Ovary (tissue), 7 donors: ENCODE measurements at regions not wholly inside any gene's neighbourhood (a gene's known extent, or its start where the extent isn't known, plus 50 kb on each side); places are given as distances from the start of the nearest gene placed in this dataset.

ENCODE experiments used
- DNase-seq, 5 donors: peaks; one replicate each; pipeline ENCODE4 v3.0.0-alpha.2; 2019 to 2020
- H3K27ac ChIP-seq, 2 donors: fragments of 200-600 bp; one replicate each; pipeline versions ENCODE4 v1.5.1 to v1.8.0; 2019 to 2022
- H3K27me3 ChIP-seq: fragments of 200-600 bp; one replicate; pipeline ENCODE4 v1.8.0; 2022
- H3K36me3 ChIP-seq: fragments of 200-600 bp; sonication (generic); one replicate; pipeline ENCODE4 v1.5.1; 2019
- H3K4me1 ChIP-seq: one replicate; pipeline ENCODE4 v1.8.1; 2013; ENCODE audit warnings: mild to moderate bottlenecking, moderate library complexity; ENCODE audit not compliant: insufficient read depth
- H3K4me3 ChIP-seq: fragments of 200-600 bp; sonication (generic); one replicate; pipeline ENCODE4 v1.5.1; 2017
- H3K9me3 ChIP-seq, 2 donors: fragments of 200-600 bp in 1 of 2; sonication (generic) in 1 of 2; one replicate each; pipeline versions ENCODE4 v1.5.1 to v1.8.1; 2013 to 2019; ENCODE audit warnings: mild to moderate bottlenecking in 1 of 2, moderate library complexity in 1 of 2
- EP300 ChIP-seq: sonication (generic); formaldehyde crosslinking; IDR thresholded peaks from one replicate; pipeline ENCODE4 v1.6.1; 2017; ENCODE audit warnings: antibody characterized with exemption
- POLR2A ChIP-seq: fragments of 450-650 bp; IDR thresholded peaks from one replicate; pipeline ENCODE4 v1.6.1; 2017; ENCODE audit warnings: antibody characterized with exemption, mild to moderate bottlenecking, moderate library complexity
- WGBS, 3 donors: extraction: QIAGEN DNeasy Blood & Tissue Kit in 1 of 3; methylation state at CpG; one replicate each; pipeline versions ENCODE4 v1.1.5 to v1.1.7; 2013 to 2017; 5-methylcytosine and 5-hydroxymethylcytosine counted together
- intact Hi-C, 4 donors: fragments of 100-400 bp; cut with DNase I; formaldehyde crosslinking; loops; one replicate each; pipeline versions ENCODE4 v1.11.0 to v1.15.1; 2022 to 2023
- TF ChIP-seq, protein P1 (sequence below), 3 donors: fragments of 450-650 bp in 2 of 3; fragments of 200-600 bp in 1 of 3; IDR thresholded peaks; one replicate each; pipeline versions ENCODE4 v1.5.1 to v1.8.0; 2016 to 2022; ENCODE audit warnings: antibody characterized with exemption in 3 of 3, mild to moderate bottlenecking in 1 of 3
- donor health status: DM: no; HTN: no; CAD: no; lungs with moderate emphysema.
- donor health status: DM: no; HTN: no; CAD: no.
- donor health status: Bipolar disorder and iron deficiency.
- donor health status: DM: no; HTN: no; CAD: no.
- donor health status: DM: yes; HTN: yes; CAD: no.

DNA sequence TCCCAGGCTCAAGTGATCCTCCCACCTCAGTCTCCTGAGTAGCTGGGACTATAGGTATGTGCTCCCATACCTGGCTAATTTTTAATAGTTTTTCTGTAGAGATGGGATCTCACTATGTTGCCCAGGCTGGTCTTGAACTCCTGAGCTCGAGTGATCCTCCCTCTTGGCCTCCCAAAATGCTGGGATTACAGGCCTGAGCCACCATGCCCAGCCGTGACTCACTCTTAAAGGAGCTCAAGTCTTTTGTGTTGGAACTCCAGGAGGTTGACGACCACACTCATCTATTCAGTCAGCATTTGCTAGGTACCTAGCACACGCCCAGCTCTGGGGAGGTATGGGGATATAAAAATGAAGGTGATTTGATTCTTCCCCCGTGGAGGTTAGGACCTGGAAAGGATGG lies 62.8 kb downstream of the UTRN start:
- WGBS, 3 donors, result 91 to 94% (median 93%) methylated on average over 5 of the region's 5 CpGs
- Histone ChIP-seq H3K4me1 (peaks cover 8% of the 10 kb centered on the region), H3K27me3 (no peaks in the 10 kb centered on the region), H3K4me3 (no peak overlapping the region), H3K27ac (no peak overlapping the region), H3K36me3 (no peaks in the 10 kb centered on the region), H3K9me3 (no peaks in the 10 kb centered on the region)
- TF ChIP-seq, protein P1, sequence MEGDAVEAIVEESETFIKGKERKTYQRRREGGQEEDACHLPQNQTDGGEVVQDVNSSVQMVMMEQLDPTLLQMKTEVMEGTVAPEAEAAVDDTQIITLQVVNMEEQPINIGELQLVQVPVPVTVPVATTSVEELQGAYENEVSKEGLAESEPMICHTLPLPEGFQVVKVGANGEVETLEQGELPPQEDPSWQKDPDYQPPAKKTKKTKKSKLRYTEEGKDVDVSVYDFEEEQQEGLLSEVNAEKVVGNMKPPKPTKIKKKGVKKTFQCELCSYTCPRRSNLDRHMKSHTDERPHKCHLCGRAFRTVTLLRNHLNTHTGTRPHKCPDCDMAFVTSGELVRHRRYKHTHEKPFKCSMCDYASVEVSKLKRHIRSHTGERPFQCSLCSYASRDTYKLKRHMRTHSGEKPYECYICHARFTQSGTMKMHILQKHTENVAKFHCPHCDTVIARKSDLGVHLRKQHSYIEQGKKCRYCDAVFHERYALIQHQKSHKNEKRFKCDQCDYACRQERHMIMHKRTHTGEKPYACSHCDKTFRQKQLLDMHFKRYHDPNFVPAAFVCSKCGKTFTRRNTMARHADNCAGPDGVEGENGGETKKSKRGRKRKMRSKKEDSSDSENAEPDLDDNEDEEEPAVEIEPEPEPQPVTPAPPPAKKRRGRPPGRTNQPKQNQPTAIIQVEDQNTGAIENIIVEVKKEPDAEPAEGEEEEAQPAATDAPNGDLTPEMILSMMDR (IDR thresholded peaks at IDR 0.05), result no peak
- TF ChIP-seq EP300 (no peak), POLR2A (no peak)
- intact Hi-C loops, result no loop called here
- DNase-seq, result no peak

DNA sequence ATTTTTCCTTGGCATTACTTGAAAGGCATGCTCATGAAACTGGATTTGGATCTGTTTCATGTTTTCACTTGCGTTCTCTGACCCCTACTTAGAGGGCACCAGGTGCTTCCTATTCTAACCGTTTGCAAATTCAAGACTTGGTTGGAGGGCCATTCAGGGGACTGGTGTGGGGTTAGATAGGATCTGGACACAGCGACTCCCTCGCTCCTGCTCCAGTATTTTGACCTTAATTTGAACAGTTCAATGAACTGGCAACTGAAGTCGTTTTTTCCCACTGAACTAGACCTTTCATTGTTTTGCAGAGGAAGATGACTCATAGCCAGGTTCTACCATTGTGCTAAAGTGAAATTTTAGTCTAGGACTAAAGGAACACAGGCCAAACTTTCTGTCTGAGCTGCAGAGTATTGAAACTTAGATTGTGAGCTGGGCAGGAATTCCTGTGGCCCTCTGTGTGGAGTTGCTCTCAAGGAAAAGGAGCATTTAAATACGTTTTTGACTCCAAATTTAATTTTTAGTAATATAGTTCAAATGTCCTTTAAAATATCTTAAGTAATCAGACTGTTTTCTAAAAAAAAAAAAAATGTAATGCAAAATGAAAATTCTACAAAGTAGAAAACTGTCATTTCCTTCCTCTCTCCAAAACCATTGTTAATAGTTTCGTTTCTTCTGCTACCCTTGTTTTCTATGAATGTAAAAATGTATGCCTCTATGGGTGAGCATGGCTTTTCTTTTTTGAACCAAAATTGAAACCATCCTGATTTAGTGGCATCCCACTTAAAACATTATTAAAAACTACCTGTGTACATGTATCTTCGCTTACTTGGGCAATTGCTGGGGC lies 64.8 kb downstream of the UTRN start:
- Histone ChIP-seq H3K27ac (no peak overlapping the region), H3K4me3 (no peak overlapping the region), H3K4me1 (peaks cover 8% of the 10 kb centered on the region), H3K27me3 (no peaks in the 10 kb centered on the region), H3K36me3 (no peaks in the 10 kb centered on the region), H3K9me3 (no peaks in the 10 kb centered on the region)
- intact Hi-C loops, result no loop called here
- no peak for DNase-seq
- TF ChIP-seq EP300 (no peak), POLR2A (no peak)
- TF ChIP-seq, protein P1 (IDR thresholded peaks at IDR 0.05), result no peak
- 23 to 29% (median 25%) methylated on average over 8 of the region's 8 CpGs for WGBS, 3 donors

DNA sequence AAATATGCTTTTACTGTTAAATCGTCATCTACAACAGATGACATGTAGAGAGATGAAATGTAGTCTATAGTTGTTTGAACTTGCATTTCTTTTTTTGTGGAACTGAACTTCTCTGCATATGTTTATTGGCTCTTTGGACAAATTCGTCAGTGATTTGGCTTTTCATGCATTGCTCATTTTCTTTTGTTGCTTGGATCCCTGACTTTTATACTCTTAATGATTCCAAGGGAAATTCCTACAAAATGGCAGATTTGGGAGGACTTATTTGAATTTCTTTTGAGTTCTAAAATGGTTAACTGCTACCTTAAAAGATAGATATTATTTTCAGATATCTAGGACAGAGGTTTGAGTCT lies 65.4 kb downstream of the UTRN start:
- Histone ChIP-seq H3K4me1 (peaks cover 8% of the 10 kb centered on the region), H3K36me3 (no peaks in the 10 kb centered on the region), H3K4me3 (no peak overlapping the region), H3K27ac (no peak overlapping the region), H3K9me3 (no peaks in the 10 kb centered on the region), H3K27me3 (no peaks in the 10 kb centered on the region)
- intact Hi-C loops, result no loop called here
- WGBS, 3 donors, result 51 to 81% (median 80%) methylated on average over 2 of the region's 2 CpGs
- no peak for DNase-seq
- TF ChIP-seq, protein P1 (IDR thresholded peaks at IDR 0.05), result no peak
- TF ChIP-seq EP300 (no peak), POLR2A (no peak)

DNA sequence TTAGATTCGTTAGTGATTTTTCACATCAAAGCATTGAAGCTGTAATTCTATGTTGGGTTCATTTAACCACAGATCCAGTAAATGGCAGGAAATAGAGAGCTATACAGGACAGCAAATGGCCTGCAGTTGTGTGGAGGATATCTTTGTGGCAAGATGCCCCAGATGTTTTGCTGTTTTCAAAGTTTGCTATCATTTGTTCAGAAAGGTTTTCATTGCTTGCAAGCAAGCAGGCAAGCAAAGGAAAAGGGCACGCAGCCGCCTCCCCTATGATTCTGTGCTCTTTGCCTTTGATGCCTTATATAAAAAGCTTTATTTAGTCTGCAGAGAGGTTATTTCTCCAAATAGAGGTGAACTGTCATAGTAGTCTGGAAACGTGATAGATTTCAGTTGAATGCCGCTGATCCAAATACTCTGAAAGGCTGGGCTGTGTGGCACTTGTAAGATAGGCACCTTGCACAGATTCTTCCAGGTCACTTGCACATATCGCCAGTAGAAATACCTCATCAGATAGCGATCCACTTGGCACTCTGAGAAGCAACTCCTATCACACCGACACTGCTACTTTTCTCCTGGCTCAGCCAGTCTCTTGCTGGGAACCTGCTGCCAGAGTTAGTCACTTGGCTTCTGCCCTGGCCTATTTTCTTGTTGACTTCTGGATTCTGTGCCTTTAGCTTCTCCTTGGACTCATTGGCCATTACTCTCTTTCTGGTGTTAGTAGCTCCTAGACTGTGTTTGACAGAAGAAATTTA lies 66.4 kb downstream of the UTRN start:
- TF ChIP-seq EP300, result no peak
- no peak for TF ChIP-seq POLR2A
- TF ChIP-seq, protein P1 (IDR thresholded peaks at IDR 0.05), result no peak
- 45 to 54% (median 51%) methylated on average over 8 of the region's 8 CpGs for WGBS, 3 donors
- Histone ChIP-seq H3K4me3 (no peak overlapping the region), H3K9me3 (no peaks in the 10 kb centered on the region), H3K27me3 (no peaks in the 10 kb centered on the region), H3K36me3 (no peaks in the 10 kb centered on the region), H3K4me1 (peaks cover 8% of the 10 kb centered on the region), H3K27ac (no peak overlapping the region)
- no peak for DNase-seq
- intact Hi-C loops, result no loop called here
